ENCODE measurements at regions not wholly inside any gene's neighbourhood (a gene's known extent, or its start where the extent isn't known, plus 50 kb on each side); places are given as distances from the start of the nearest gene placed in this dataset.

GRCh38 chrX:151825925-151826485 is 86.7 kb upstream of the MAGEA4 start:
- no peak overlapping the region for H3K27ac ChIP-seq
- peaks cover 100% of the 10 kb centered on the region for H3K27me3 ChIP-seq
- no peak for TF ChIP-seq Cebpa-rat (IDR thresholded peaks at IDR 0.05)
- peaks cover 9% of the 10 kb centered on the region for H3K4me1 ChIP-seq
- no peak overlapping the region for H3K9ac ChIP-seq
- H4K20me1 ChIP-seq: peaks cover 7% of the 10 kb centered on the region; the same call in 1 of the 2 replicates
- H3K36me3 ChIP-seq: no peaks in the 10 kb centered on the region
- H3K9me3 ChIP-seq: no peaks in the 10 kb centered on the region
- no peak overlapping the region for H3K4me2 ChIP-seq
- no peak overlapping the region for H3K4me3 ChIP-seq

- Histone ChIP-seq H3K9me3 (no peaks in the 10 kb centered on the region), H3K36me3 (no peaks in the 10 kb centered on the region), H3K4me3 (no peak overlapping the region), H4K20me1 (peaks cover 7% of the 10 kb centered on the region; the same call in 1 of the 2 replicates), H3K4me1 (no peaks in the 10 kb centered on the region), H3K27ac (no peak overlapping the region), H3K27me3 (peaks cover 93% of the 10 kb centered on the region), H3K9ac (no peak overlapping the region), H3K4me2 (no peak overlapping the region)
- TF ChIP-seq Cebpa-rat (IDR thresholded peaks at IDR 0.05): no peak
These were observed 84.1 kb upstream of the MAGEA4 start for GRCh38 chrX:151828439-151829080.

- H3K27ac ChIP-seq: no peak overlapping the region
- H3K4me3 ChIP-seq: no peak overlapping the region
- no peaks in the 10 kb centered on the region for H3K4me1 ChIP-seq
- H3K27me3 ChIP-seq: peaks cover 87% of the 10 kb centered on the region
- H3K4me2 ChIP-seq: no peak overlapping the region
- no peaks in the 10 kb centered on the region for H3K9me3 ChIP-seq
- no peaks in the 10 kb centered on the region for H3K36me3 ChIP-seq
- peaks cover 7% of the 10 kb centered on the region; the same call in 1 of the 2 replicates for H4K20me1 ChIP-seq
- no peak for TF ChIP-seq Cebpa-rat (IDR thresholded peaks at IDR 0.05)
- H3K9ac ChIP-seq: no peak overlapping the region
These were observed 81.8 kb upstream of the MAGEA4 start for GRCh38 chrX:151830911-151831310.

GRCh38 chrX:151852294-151852693 is 60.4 kb upstream of the MAGEA4 start:
- TF ChIP-seq Cebpa-rat (IDR thresholded peaks at IDR 0.05): no peak
- no peak overlapping the region for H3K27ac ChIP-seq

GRCh38 chrX:151854726-151855495 is 57.8 kb upstream of the MAGEA4 start:
- Histone ChIP-seq H3K4me2 (no peak overlapping the region), H4K20me1 (no peaks in the 10 kb centered on the region), H3K36me3 (no peaks in the 10 kb centered on the region), H3K4me3 (no peak overlapping the region), H3K9me3 (peaks cover 4% of the 10 kb centered on the region; the same call in 1 of the 2 replicates), H3K27me3 (peaks cover 85% of the 10 kb centered on the region), H3K27ac (no peak overlapping the region), H3K4me1 (no peaks in the 10 kb centered on the region), H3K9ac (no peak overlapping the region)
- no peak for TF ChIP-seq Cebpa-rat (IDR thresholded peaks at IDR 0.05)

More at GRCh38 chrX:151852294-151852693, 60.4 kb upstream of the MAGEA4 start:
- H3K27me3 ChIP-seq: peaks cover 82% of the 10 kb centered on the region
- peaks cover 8% of the 10 kb centered on the region; the same call in 1 of the 2 replicates for H3K4me1 ChIP-seq
- H3K36me3 ChIP-seq: no peaks in the 10 kb centered on the region
- H3K4me3 ChIP-seq: no peak overlapping the region
- H3K9me3 ChIP-seq: no peaks in the 10 kb centered on the region
- H3K9ac ChIP-seq: no peak overlapping the region
- H3K4me2 ChIP-seq: no peak overlapping the region
- H4K20me1 ChIP-seq: no peaks in the 10 kb centered on the region

GRCh38 chrX:151859481-151859880 is 53.2 kb upstream of the MAGEA4 start:
- Histone ChIP-seq H3K4me1 (no peaks in the 10 kb centered on the region), H3K27me3 (peaks cover 78% of the 10 kb centered on the region), H3K36me3 (no peaks in the 10 kb centered on the region), H3K4me3 (no peak overlapping the region), H3K4me2 (no peak overlapping the region), H3K9ac (no peak overlapping the region), H3K9me3 (peaks cover 5% of the 10 kb centered on the region; the same call in 1 of the 2 replicates), H4K20me1 (no peaks in the 10 kb centered on the region), H3K27ac (no peak overlapping the region)
- TF ChIP-seq Cebpa-rat (IDR thresholded peaks at IDR 0.05): no peak

GRCh38 chrX:151860827-151861226 is 51.9 kb upstream of the MAGEA4 start:
- H3K4me1 ChIP-seq: no peaks in the 10 kb centered on the region
- H3K9me3 ChIP-seq: peaks cover 8% of the 10 kb centered on the region; the same call in 1 of the 2 replicates
- H3K9ac ChIP-seq: no peak overlapping the region
- H3K36me3 ChIP-seq: no peaks in the 10 kb centered on the region
- H3K4me3 ChIP-seq: no peak overlapping the region
- no peak overlapping the region for H3K27ac ChIP-seq
- peaks cover 71% of the 10 kb centered on the region for H3K27me3 ChIP-seq
- no peak for TF ChIP-seq Cebpa-rat (IDR thresholded peaks at IDR 0.05)
- H4K20me1 ChIP-seq: no peaks in the 10 kb centered on the region
- no peak overlapping the region for H3K4me2 ChIP-seq

Data from BLaER1 (cell line).